ENCODE measurements at regions not wholly inside any gene's neighbourhood (a gene's known extent, or its start where the extent isn't known, plus 50 kb on each side); places are given as distances from the start of the nearest gene placed in this dataset.
"Not testable (repeated sequence)": the region's sequence is repeated elsewhere in the genome, so short reads cannot be mapped to it uniquely, and the experiment has no call there.

DNA sequence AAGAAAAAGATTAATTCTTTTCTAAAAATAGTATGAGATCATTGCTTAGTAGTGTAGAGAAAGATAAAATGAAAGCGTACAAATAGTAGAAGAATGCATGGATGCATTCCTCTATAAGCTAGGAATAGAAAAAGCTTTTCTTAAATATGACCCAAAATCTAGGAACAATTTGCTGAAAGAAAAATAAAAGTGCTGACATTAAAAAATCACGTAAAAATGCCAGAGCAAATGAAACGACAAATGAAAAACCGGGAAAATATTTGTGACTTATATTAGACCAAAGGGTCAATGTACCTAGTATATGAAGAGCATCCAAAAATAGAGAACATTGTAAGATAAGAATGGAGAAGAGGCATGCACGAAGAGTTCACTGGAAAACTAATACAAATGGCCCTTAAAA, 149.5 kb upstream of the MON1B start:
- intact Hi-C loops (cut with micrococcal nuclease): no loop called here
- no peak for DNase-seq
- ATAC-seq: no peak

DNA sequence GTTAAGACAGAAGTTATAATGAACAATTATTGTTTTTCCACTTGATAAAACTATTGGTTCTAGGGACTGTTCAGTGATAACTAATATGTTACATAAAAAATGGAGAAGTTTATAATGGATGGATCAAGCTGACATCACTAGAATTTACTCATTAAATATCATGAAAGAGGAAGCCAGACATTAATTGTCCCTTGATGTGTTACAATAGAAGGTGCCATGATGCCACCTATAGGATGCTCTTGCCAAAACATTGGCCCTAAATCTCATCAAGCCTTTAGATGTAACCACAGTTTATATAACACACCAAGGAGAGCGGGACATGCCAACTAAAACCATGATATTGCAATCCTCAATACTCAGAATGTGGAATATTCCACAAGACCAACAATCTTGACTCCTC, 147.9 kb upstream of the MON1B start:
- DNase-seq: no peak
- intact Hi-C loops (cut with micrococcal nuclease): no loop called here
- no peak for ATAC-seq

DNA sequence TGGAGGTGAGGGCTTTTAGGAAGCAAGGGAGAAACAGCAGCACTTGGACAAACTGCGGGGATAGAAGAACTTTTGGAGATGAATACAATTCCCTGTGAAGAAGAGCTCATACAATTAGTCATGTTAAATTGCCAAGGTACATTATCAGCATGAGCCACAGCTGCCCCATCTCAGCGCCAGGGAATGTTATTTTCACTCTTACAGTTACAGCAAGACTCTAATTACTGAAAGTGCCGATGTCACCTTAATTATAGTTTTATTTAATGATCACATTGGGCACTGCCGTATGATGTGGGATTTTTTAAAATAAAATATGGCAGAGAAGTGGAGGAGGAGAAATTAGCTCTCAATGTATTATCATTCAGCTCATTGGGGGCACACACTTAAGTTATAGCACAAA, 144.8 kb upstream of the MON1B start:
- intact Hi-C loops (cut with micrococcal nuclease): no loop called here
- no peak for DNase-seq
- no peak for ATAC-seq

DNA sequence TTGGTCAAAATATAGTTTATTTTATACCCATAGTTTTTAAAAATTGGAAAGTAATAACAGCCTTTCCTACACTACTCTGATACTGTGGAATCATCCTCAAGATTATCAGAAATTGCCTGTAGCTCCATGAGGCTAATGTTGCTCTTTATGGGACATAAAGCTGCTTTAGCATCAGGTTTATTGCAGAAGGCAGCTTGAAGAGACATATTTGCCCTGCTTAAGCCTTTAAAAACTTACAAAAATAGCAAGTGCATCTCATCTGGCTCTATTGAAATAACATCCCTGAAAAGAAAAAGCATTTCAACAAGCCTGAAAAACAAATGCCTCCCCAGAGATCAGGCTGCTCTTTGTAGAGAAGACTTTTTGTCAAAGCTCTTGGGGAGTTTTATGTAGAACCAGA, 142.9 kb upstream of the MON1B start:
- no peak for ATAC-seq
- intact Hi-C loops (cut with micrococcal nuclease): no loop called here
- no peak for DNase-seq

DNA sequence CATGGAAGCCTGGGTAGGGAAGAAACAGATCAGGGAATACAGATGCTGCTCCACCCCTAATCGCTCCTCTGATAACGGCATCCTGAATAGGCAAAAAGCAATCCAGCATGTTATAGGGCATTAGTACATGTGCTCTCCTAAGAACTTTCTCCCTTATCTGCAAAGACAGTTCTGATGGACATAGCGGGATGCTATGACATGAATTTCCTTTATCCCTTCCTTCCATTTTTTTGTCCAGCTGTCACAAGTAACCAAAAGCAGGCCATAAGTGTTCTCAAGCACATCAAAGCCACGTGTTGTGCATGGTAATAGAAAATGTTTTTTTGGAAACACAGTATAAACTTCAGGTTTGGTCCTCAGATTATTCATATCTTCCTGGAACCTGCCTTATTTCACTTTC, 141.4 kb upstream of the MON1B start:
- no peak for ATAC-seq
- DNase-seq: no peak
- intact Hi-C loops (cut with micrococcal nuclease): no loop called here

DNA sequence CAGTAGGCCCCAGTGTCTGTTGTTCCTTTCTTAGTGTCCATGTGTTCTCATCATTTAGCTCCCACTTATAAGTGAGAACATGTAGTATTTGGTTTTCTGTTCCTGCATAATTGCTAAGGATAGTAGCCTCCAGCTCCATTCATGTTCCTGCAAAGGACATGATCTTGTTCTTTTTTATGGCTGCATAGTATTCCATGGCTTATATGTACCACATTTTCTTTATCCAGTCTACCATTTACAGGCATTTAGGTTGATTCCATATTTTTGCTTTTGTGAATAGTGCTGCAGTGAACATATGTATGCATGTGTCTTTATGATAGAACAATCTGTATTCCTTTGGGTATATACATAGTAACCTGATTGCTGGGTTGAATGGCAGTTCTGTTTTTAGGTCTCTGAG, 134.4 kb upstream of the MON1B start:
- DNase-seq; intact Hi-C loops (cut with micrococcal nuclease); ATAC-seq: not testable (repeated sequence)

DNA sequence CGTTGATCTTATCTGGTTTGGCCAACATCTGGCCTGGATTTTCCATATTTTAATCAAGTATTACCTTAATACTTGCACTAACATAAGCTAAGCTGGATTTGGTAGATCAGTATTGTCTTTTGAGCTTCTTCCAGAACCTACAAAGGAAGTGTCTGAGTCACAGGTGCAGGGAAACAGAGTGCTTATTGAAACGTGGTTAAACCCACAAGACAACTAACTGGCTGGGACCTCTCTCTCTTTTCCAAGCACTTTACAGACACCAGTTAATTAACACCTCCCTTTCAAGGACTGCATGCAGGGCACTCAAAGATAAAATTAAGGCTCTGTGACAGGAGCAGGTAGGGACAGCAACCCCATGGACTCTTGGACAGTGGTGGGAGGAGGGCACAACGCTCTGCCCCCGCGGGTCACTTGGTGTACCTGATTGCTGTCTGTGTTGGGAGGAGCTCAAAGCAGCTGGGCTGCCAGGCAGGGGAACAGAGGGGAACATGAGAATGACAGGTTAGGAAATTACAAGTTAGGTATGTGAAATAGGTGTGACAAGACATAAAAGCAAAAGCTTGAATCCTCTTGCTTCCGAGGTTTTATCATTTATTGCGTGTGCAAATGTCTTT, 133.7 kb upstream of the MON1B start:
- DNase-seq (no peak), ATAC-seq (no peak)
- intact Hi-C loops (cut with micrococcal nuclease): no loop called here

DNA sequence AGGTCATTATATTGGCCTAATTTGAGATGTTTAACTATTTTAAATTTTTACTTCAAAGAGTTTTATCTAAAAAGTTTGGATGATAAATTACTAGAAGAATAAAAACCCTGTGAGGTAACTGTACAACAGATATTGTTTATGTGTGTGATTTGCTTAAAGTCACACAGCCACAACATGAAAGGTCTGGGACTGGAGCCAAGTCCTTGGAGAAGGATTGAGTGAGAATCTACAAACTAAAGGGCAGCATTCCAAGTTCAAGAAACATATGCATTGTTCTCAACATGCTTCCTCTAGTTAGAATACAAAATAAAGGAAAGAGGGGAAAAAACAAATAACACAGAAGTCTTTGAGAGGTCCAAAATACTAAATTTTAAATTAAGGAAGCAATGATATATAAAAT, 131.5 kb upstream of the MON1B start:
- ATAC-seq (no peak), DNase-seq (no peak)
- intact Hi-C loops (cut with micrococcal nuclease): no loop called here

DNA sequence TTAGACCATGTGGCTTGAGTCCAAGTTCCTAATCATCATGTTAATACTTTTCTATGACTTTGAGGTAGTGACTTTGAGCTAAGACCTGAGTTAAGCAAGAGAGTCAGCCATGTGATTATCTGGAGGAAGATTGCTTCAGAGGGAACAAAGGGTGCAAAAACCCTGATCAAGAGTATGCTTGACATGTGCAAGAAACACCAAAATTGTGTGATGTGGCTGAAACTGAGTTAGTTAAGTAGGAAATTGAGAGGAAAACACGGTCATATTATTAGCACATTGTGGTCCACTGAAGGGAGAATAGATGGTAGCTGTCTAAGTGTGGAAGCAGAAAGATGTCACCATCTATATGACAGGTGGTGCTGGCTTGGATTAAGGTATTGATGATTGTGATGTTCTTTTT, 130.4 kb upstream of the MON1B start:
- intact Hi-C loops (cut with micrococcal nuclease): no loop called here

DNA sequence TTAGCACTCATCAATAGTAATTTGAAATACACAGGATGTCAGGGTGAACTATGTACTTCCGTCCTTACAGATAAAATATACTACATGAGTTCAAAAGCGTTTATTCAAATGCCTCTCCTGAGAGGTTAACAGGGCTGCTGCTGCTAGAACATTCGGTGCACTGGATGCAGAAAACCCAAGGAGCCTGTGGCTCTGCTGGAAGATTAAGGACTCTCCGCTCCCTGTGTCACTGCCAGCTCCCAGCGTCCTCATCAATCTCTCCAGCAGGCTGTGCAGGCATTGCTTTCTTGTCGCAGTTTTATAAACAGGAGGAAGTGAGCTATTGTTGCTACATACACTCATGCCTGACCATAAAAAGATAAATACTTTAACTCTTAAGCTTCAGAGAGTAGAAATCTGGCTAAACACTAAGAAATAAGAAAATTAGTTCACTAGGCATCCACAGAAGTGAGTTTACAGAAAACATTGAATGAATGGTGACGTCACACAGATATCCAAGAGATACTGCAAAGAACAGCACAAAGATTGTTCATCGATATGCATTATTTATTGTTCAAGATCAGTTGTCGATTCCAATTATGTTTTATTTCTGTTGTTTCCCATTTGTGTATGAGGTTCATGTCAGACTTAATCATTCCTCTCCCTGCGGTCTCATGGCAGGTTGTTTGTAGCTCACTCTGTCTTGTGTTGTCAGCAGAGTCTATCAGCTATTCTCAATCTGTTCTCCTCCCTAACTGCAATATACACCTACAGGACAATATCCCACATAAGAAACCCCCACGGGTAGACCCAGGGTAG, 127.9 kb upstream of the MON1B start:
- ATAC-seq (peak; percentile 38), DNase-seq (no peak)
- intact Hi-C loops (cut with micrococcal nuclease): no loop called here

More for the DNA sequence above, 130.4 kb upstream of the MON1B start:
- DNase-seq: no peak
- ATAC-seq: no peak

DNA sequence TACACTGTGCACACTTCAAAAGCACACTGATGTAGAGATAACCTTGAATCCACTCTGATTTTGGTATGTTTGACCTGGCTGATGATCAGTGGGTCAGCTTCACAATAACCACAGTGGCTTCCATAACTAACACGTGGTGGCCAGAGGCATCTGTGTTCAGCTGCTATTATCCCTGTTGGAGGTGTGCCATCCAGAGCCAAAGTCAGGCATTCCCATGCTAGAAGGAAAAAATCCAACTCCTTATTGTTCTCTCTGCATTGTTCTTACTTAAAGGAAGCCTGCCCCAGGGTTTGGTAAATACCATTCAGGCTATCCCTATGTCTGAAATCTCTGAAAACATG, 127.3 kb upstream of the MON1B start:
- intact Hi-C loops (cut with micrococcal nuclease): no loop called here
- peak; percentile 17 for ATAC-seq
- no peak for DNase-seq

DNA sequence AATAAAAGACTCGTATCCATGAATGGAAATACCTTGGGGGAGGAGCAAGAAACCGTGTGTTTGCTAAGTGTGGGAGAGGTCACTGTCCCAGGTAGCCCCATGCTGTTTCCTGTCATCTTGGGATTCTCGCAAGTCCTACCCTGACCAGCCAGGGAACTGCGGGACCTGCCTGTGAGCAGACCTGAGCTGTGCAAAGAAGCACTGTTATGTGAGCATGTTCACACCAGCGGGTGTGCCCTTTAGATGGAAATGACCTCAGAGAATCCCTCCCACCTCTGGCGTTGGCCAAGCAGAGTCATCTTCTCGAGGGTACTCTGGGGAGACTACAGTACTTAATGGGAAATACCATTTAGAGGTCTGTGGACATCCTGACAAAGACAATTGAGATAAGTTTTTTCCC, 127.0 kb upstream of the MON1B start:
- intact Hi-C loops (cut with micrococcal nuclease): no loop called here
- DNase-seq: no peak
- ATAC-seq: peak; percentile 27

DNA sequence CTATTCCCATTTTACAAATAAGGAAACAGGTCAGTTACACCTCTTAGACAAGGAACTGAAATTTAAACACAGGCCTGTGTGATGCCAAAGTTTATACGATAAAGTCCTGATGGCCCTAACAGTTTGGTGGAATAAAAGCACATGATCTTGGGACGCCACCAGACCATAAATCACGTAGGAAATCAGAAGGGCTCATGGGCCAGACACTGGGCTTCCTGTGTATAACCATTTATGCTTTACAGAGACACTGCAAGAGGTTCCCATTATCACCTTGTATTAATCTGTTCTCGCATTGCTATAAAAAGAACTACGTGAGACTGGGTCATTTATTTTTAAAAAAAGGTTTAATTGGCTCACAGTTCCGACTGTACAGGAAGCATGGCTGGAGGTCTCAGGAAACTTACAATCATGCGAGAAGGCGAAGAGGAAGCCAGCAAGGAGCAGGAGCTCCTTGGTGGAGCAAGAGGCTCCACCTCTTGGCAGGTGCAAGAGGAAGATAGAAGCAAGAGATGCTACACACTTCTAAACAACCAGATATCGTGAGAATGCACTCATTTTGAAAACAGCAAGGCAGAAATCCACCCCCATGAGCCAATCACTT, 124.0 kb upstream of the MON1B start:
- DNase-seq (no peak), ATAC-seq (no peak)
- intact Hi-C loops (cut with micrococcal nuclease): no loop called here

DNA sequence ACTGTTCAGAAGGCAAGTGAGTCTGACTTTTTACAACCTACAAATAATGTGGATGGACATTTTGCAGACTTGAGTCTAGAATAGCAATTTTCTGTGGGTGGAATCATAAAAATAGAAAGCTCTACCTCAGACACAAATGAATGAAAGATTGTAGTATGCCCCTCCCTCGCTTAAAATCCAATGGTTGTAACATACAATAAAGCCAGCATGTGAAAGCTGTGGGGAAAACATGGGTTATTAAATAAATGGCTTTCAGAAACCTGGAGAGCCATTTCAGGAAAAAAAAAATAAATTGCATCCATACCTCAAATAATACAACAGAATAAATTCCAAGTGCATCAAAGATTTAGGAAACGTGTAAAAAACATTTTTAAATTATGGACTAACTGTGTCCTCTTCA, 123.1 kb upstream of the MON1B start:
- DNase-seq (no peak), ATAC-seq (no peak)
- intact Hi-C loops (cut with micrococcal nuclease): no loop called here

DNA sequence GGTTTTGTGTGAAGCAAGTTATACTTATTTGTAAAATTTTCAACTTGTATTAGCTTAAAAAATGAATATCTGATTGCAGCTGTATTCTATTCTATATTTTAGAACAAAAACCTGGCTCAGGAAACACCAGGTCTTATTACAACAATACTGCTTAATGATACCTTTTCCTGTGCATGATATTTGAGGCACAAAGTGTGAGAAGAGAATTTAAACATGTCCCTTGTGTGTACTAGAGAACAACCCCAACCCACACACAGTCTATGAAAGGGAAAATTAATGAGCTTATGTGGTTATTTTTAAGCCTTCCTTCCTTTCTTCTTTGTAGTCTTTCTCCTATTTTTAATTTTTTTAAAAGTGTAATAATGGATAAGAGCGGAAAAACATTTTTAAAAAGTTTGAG, 122.6 kb upstream of the MON1B start:
- no peak for ATAC-seq
- intact Hi-C loops (cut with micrococcal nuclease): no loop called here
- DNase-seq: no peak

DNA sequence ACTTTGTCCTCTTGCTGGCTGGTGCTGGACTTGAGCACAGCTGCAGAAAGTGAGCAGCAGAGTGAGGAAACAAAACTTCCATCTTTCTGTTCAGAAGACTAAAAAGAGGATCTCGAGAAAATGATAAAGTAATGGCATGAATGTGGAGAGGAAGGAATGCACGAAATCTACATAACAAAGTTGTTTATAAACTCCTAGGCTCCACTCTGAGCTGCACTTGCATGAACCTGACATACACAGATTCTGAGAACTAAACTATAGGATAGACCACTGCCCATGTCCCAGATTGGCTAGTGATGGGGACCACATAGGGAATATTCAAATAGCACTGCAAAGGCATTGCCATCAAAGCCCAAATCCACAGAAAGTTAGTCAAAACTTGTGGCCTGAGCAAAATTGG, 121.1 kb upstream of the MON1B start:
- intact Hi-C loops (cut with micrococcal nuclease): no loop called here
- DNase-seq (no peak), ATAC-seq (no peak)

DNA sequence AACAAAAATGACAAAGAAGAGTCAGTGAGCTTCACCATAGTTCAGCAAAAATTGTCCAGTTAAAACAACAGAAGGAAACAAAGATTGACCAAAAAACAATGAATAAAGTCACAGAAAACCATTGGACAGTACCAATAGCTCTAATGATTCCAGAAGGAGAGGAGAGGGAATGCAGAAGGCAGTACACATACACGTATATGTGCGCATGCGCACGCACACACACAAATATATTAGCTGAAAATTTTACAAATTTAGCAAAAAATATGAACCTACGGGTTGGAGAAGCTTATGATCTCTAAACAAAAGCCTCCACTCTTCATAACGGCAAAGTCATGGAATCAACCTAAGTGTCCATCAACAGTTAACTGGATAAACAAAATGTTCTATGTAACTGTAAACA, 120.3 kb upstream of the MON1B start:
- DNase-seq: no peak
- no peak for ATAC-seq
- intact Hi-C loops (cut with micrococcal nuclease): no loop called here

DNA sequence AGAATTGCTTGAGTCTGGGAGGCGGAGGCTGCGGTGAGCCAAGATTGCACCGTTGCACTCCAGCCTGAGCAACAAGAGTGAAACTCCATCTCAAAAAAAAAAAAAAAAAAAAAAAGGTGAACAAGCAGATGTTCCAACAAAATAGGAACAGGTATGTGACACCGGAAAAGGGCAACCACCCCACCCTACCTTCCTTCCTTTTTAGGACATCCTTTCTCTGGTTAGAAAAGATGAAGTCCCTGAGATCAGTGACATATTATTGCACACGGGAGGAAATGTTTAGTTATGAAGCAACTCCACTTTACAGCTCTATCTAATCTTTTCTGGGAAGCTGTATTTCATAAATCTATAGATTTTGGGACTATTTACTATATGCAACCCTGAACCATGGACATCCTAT, 114.2 kb upstream of the MON1B start:
- DNase-seq: no peak
- no peak for ATAC-seq
- intact Hi-C loops (cut with micrococcal nuclease): no loop called here

DNA sequence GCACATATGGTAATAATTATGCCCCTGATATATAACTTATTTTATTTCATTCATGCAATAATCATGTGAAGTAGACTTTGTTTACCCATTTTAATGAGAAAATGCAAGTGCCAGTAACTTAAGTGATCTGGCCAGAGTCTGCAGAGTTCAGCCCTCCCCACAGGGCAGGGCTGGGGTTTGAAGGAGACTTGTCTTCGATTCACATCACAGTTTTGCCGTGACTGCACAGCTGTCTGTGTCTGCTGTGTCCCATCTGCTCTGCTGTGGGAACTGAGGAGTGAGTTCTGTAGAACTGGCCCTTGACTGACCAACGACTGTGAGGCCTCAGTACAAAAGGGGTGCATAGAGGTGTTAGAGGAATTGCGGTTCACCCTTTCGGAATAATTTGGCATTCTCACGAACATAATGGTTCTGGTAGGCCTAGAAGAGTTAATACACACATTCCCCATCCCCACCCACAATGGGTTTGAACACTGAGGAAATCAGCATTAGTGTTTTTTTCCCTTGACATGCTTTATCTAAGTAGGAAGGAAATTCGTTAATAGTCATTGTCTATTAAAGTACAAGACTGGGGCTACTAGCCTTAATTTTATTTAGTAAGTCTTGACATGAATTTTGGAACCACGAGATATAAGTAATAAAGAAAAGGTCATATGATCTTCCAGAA, 113.6 kb upstream of the MON1B start:
- ATAC-seq: no peak
- intact Hi-C loops (cut with micrococcal nuclease): no loop called here
- DNase-seq: no peak

DNA sequence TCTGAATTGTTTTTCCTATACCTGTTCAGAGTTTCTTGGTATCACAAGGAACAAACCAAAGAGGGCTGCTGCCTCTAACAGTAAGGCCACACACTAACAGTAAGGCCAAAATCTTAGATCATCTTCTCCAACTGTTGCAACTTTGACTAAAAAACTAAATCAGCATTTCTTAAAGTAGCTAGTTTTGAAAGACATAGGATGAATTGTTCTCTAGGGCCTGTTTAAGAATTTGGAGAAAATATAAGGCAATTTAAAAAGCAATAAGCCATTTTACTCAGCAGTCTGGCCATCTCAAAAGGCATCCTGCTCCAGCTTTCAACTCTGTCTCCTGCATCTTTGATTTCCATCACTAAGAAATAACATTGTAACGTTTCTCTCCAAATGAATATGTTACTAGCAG, 105.0 kb upstream of the MON1B start:
- ATAC-seq (no peak), DNase-seq (no peak)
- intact Hi-C loops (cut with micrococcal nuclease): no loop called here

DNA sequence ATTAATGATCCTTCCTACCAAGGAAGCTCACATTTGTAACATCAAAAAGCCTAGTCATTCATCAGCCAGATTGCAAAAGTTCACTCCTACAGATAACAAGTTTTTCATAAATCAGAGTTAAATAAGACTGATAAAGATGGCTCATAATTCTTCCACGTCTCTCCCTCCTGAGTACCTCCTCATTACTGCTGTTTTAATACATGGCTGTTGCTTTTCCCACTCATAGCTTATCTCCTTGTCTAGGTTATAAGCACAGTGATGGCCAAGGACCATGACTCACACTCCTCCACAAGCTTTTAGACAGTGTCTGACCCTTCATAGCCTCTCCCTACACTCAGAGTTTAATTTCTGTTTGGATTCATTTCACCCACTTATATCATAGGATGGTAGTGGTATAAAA, 100.9 kb upstream of the MON1B start:
- ATAC-seq (no peak), DNase-seq (no peak)
- intact Hi-C loops (cut with micrococcal nuclease): no loop called here
